Hematopoietic multipotent progenitor cell treated with erythropoietin and hydrocortisone succinate and interleukin-3 and kit ligand, for 6 days (in vitro differentiated cells): ENCODE measurements at regions not wholly inside any gene's neighbourhood (a gene's known extent, or its start where the extent isn't known, plus 50 kb on each side); places are given as distances from the start of the nearest gene placed in this dataset.

Experiments
- DNase-seq: peaks from one replicate; pipeline ENCODE4 v3.0.0-alpha.2; 2015

DNA sequence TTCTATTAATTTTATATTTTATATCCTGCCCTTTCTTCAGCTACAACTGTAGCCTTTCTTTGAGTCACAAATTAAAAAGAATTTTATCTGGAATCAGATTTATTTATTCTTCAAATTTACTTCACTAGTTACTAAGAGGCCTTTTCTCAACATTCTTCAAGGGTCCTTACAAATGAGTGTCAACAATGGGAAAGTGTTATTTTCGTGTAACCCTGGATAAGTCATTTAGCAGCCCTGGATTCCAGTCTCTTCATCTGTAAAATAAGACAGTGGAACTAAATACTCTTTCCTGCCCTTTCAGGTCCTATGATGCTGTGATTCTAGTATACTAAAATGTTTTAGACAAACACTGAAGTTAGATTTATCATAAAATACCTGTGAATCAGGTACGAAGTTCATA is 397.0 kb downstream of the KLF12 start:
- DNase-seq: no peak

DNA sequence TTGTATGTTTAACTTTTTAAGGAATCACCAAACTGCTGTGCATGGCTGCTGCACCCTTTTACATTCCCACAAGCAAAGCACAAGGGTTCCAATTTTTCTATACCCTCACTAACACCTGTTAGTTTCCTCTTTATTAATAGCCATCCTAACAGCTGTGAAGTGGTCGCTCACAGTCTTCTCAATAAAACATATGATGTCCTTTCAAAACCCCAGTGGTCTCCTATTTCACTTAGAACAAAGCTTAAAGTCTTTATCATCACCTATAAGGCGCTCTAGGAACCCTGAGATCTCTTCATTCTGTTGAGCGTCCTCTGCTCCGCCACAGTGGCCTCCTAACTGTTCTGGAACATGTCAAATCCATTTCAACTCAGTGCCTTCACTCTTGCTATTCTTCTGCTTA is 400.5 kb downstream of the KLF12 start:
- no peak for DNase-seq

DNA sequence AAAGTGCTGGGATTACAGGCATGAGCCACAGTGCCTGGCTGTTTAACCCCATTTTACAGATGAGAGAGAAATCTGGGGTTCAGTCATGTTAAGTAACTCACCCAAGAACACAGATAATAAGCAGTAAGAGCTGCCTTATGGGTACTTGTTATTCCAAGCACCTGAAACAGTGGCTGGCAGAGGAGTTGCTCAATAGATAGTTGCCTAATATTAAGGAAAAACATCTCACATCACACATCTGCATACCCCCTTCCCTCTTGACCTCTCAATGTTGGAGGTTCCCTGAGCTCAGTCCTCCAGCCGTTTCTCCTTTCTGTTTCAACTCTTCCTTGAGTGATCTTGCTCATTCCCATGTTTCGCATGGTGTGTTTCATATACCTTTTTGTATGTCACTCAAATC is 401.9 kb downstream of the KLF12 start:
- no peak for DNase-seq

DNA sequence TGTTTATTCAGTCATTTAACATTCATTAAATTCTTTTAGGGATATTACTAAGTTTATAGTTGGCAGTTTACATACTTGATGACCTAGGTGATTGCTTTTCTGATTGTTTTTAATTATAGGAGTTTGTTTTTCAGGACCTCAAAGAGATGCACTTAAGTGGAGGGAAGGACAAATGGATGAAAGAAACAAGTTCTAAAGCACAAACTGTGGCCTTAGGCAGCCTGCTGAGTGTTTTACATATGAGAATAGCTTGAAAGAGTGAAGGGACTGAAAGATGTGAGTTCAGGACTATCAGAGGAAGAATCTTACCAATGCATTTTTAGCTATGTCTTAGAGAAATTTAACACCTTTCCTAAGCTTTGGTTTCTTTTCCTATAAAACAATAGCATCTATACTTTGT is 402.6 kb downstream of the KLF12 start:
- DNase-seq: no peak

DNA sequence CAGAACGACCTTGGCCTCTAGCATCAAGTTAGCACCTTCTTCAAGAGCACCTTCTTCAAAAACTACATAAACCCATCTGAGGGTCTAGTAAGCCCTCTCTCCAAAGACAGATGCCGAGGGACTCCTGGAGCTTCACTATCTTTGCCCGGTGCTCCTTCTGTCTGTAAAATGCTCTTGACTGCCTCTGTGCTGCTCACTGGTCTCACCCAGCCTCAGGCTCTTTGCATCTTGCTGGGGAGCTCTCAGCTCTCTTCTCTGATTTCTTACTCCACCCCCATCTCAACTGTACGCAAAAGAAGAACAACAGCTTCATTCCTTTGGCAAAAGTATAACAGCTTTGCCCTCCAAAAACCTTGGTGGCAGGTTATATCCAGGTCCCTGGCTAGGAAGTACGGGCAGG is 404.2 kb downstream of the KLF12 start:
- DNase-seq: no peak

DNA sequence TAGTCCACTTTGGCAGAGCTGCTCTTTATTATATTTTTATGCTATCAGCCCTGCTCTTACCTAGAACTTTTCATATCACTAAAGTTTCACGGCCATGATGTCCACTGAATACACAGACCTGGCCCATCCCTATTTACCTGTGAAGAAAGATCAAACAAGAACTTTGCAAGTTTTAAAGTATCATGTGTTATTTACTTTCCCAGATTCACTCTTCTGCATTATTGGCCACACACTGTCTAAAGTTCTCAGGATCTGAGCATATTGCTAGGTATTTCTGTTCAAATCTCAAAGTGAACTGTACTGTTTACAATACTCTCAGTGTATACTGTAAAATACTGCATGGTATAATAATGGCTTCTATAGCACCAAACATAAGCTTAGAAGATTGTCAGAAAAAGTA is 405.2 kb downstream of the KLF12 start:
- DNase-seq: no peak

DNA sequence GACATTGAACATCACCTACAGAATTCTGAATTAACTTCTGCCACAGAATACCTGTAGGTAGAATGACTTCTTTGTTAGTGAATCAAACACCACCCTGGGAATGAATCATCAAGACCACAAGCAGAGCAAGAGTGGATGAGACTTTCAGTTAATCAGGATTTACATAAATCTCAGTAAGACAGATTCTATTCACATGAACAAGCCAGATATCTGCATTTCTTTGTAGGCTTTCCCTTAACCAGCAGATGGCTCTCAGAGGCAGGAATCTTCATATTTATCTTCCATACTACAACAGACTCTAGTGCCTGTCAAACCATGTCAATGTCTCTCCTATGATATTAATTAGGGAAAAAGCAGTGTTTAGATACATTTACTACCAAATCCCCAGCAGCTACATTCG is 412.1 kb downstream of the KLF12 start:
- DNase-seq: peak; percentile 3

DNA sequence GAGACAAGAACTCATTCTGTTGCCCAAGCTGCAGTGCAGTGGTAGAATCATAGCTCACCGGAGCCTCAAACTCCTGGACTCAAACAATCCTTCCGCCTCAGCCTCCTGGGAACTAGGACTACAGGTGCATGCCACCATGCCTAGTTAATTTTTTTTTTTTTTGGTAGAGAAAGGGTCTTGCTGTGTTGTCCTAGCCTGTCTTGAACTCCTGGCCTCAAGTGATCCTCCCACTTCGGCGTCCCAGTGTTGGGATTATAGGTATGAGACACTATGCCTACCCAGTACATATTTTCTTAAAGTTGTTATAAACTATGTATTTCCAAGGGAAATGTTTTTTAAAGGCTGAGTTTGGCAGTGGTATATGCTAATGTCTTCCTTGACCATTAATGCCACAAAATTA is 412.6 kb downstream of the KLF12 start:
- DNase-seq: no peak

DNA sequence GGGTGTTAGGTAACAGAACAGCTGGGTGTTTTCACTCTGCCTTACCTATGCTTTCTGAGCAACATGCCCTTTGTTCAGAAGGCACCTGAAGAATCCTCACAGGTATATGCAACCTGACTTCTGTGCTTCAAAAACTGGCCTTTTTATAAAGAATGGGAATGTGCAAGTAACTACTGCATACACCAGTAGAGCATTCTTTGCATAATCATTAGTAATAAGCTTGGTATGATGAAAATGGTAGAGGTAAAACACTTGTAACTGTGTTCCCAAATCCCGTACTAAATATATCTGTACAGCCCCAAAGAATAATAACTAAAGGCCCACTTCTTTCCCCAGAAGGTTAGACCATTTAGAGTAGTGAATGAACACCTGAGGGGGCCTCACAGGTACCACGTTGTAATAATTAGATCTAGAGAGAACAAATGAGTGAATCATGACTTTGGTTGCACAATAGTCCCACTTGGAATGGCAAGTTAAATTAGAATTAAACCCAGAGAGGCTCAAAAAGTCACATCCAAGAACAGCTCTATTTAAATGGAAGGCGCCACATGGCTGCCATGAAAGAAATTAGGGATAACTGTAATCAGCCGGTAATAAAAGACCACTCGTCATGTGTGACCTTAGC is 413.9 kb downstream of the KLF12 start:
- DNase-seq: no peak

DNA sequence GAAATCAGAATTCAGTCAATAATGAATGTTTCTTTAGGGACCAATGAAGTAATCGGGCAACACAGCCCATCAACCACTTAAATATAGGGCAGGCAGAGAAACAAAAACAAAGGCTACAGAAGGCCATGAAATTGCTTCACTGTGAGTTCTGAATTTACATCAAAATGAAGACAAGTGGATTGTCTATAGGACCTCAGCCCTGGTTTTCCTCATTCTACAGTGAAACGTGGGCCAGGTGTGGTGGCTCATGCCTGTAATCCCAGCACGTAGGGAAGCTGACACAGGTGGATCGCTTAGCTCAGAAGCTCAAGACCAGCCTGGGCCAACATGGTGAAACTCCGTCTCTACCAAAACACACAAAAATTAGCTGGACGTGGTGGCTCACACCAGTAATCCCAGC is 416.0 kb downstream of the KLF12 start:
- no peak for DNase-seq

DNA sequence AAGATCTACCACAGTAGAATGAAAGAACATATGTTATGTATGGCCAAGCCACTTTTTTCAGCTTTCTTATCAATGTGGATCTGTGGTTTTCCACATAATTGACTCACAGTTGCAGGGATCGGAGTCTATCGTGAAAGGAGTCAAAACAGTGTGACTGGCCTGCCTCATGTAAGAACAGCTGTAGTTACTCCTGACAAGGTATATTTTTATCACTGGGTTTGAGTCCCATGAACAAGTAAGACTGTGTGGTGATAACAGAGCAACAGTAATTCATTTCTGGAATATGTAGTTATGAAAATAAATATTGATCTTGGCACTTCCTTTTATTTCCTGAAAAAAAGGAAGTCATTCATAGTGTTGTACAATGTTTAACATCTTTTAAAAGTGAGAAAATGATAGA is 416.6 kb downstream of the KLF12 start:
- peak; percentile 63 for DNase-seq

DNA sequence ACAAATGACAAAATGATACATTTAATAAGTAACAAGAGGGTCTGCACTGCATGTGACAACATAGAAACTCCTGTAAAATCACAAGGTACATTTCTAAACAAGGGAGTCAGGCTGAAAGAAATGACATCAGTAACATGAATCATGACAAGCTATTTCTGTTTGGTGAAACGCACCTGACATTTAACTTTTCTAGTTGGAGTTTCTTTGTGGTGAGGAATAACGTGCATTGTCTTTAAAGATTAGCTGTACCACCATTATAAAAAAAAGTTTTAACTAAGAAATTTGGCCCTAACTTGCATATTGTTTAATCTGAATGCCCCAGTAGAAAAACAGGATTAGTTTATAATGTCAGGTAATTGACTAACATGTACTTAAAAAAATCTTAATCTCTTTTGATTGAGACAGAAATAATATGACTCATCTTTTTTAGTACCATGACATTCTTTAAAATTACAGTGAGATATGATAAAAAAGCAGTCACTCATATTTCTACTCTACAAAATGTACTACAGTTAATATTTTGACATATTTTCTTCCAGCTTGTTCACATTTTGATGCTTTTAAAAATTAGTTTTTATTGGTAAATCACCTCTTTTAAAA is 418.2 kb downstream of the KLF12 start:
- no peak for DNase-seq

DNA sequence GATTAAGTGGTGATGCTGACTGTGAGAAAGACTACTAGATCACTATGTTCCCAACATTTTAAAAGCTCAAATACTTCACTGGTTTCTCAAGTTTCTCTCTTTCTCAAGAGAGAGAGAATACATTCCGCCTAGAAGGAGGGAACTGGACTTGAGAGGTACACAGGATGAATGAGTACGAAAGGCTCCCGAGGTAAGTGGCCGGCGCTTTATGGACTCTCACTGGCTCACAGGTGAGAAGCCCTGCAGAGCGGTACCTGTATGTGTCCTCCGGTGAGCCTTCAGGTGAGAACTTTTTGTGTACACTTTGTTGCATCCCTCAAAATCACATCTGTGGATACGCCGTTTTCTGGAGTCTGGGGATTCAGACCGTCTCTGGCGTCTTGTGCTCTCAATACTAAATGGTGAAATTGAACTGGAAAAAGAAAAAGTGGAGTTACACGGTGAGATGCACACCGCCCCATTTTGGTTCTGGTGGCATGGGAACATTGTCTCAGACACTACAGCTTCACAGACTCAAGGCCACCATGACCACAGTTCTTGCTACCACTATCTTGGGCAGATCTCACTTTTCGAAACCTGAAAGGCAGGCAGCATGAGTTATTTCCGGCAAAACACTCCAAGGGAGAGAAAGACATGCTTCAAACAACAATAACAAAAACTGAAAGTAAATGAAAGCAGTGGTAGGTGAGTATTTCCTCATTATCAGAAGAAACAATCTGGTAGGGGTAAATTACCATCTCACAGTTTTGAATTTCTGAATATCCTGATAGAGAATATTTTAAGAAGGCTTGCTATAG is 418.9 kb downstream of the KLF12 start:
- no peak for DNase-seq

DNA sequence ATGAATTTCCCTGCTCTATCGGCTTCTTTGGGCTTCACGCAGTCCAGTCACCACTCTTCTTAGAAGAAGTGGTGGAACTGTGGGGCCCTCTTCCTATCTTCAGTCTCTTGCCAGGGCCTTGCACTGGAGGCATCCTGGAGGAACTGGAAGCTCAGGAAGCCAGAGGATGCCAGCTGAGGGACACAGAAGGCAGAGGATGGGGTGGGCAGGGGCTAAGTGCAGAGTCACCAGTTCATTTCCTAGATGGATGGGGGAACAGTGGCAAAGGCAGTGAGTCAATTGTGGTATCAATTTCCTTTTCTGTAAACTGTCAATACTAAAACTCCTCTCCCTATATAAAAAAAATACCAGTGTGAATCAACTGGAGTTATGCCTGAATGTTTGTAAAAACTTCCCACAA is 419.7 kb downstream of the KLF12 start:
- DNase-seq: no peak

DNA sequence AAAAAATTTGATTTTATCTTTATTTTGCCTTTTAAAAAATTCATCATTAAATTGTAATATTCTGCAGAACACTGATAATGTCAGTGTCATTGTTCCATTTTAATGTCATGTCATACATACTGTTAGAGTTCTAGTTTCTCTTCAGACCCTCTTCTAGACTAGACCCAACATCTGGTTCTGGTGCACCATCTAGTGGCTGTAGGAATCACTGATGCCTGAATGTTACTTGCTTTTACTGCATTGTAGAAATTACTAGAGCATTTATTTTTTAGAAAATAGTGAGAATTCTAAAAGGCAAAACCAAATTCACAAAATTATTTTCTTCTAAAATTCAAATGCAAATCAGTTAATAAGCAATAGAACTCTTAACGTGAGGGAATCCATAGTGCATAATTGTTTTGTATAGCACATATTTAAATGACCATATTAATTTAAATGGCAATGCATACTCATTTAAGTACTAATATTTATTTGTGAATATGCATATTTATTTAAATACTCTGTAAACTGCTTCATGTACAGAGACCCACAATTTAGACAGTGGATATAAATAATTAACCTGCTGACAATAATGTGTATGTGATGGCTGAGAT is 425.7 kb downstream of the KLF12 start:
- DNase-seq: peak; percentile 88

DNA sequence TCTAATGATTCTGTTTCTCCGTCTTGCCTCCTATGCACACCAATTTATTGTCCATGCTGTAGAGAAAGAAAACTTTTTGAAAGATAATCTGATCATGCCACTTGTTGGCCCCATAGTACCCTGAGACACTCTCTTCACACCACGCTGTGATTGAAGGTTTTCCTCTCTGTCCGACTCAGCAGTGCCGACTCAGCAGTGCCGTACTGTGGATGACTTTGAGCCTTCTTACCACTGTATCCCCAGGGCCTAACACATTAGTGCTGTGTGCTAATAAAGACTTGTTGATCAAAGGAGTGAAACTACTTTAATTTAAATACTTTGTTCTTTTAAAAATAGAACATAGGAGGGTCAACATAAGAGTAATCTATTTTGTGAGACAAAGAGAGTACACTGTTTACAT is 429.6 kb downstream of the KLF12 start:
- no peak for DNase-seq

DNA sequence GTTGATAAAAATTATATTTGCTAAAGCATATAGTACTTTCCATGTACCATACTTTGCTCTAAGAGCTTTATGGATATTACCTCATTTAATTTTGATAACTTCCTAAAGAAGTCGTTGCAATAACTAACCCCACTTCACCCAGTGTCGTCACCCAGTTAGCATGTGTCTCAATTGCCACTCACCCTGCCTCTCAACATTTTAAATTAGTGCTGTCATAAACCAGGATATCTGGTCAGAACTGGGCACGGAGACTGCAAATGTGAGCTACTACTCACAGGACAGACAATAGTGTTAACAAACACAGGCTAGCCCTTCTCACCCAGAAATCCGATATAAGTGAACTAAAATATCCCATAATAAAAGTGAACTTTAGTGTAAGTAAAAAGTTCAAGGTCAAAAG is 430.6 kb downstream of the KLF12 start:
- DNase-seq: peak; percentile 4

DNA sequence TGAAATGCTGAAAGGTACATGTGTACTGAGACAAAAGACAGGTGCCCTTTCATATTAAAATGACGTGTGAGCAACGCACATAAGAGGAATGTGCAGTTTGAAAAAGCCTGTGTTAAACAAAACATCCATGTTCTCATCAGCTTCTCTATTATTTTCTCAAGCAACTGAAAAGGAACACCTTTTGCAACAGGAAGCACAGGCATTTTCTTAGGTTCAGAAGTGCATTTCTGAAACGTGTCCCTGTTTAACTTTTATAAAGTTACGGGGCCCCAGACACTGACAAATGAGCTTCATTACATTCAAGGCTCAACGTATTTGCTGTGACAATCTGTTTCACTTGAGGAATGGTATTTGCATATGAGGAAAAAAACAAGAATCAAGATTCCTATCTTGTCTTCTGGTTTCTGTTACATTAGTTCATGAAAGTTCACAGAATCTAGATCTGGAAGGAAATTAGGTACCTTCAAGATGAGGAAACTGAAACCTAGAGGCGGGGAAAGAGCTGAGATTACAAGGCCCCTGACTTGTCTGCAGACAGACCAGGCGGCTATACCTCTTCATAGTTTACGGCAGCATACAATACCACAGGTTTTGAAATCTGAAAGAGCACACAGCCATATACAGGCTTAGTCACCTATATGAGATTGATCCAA is 431.7 kb downstream of the KLF12 start:
- peak; percentile 15 for DNase-seq

DNA sequence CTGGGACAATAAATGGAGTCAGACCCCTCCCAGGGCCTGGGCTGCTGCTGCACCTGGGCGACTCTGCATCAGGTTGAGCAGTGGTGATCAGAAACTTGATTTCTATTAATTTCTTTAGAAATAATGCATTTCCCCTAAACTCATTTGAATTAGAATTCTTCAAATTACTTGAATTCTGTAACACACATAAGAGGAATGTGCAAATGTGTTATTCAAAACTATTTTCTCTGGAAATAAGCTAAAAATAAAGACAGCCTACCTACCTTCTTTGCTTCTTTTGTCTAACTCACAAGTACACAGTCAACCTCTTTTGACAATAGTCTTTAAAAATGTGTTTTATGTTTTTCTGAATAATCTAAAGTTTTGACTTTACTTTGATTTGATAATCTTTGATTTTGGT is 433.0 kb downstream of the KLF12 start:
- no peak for DNase-seq

DNA sequence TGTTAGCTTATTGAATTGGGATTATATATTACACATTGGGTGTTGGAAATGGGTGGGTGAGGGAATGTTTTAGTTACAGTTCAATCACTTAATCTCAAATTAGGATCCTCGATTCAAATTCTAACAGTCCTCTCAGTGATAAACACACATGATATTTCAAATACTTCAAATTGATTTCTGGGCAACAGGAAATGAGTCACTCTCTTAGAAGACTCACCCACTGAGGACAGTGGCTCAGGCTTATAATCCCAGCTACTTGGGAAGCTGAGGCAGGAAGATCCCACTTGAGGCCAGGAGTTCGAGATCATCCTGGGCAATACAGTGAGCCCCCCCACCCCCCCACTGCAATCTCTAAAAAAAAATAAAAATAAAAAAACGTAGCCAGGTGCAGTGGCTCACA is 435.3 kb downstream of the KLF12 start:
- no peak for DNase-seq

DNA sequence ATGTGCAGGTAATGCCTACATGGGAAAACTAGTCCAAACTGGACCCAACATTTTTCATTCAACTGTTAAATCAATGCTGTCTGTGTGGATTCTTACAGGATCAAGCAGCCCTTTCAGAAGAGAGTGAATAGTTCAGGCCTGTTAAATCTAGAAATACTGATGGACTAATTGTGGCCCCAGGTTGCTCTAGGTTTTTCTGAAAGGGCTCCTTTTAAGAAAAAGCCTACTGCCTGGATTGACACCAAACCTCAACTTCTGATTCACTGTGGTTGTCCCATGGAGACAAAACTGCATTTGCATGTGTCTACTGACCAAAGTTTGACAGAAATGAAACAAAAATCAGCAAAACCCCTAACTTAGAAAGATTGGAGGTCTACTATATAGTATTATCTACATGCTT is 437.0 kb downstream of the KLF12 start:
- DNase-seq: no peak

DNA sequence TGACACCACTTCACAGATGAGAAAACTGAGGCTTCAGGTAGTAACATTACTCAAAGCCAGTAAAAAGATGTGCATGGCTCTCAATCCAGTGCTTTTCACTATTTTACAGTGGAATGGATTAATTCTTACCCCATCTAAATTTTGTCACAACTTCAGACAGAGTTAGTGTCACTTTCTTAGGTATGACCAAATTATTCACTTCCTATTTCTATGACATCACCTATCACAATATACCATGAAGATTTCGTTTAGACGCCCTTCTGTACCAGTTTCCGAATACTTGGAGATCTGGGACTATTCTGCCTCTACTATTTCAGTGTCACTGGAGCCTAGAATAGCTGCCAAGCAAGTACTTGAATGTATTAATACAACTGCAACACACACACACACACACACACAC is 437.5 kb downstream of the KLF12 start:
- DNase-seq: no peak

DNA sequence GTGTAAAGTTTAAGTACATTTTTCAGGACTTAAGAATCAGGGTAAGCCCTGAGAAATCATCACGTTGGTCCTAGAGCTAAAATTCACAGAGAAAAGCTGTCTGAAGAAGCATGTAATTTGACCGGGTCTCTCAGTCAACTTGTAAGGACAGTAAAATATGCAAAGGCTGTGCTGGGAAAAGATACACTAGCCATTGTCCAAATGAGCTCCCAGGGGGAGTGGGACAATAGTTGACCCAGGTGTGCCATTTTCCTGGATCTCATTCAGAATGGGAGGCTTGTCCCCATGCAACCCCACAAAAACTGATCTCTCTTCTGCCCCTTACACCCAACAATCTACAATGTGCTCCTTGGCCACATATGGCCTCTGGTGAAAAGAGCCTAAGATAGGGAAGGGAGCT is 437.9 kb downstream of the KLF12 start:
- no peak for DNase-seq

DNA sequence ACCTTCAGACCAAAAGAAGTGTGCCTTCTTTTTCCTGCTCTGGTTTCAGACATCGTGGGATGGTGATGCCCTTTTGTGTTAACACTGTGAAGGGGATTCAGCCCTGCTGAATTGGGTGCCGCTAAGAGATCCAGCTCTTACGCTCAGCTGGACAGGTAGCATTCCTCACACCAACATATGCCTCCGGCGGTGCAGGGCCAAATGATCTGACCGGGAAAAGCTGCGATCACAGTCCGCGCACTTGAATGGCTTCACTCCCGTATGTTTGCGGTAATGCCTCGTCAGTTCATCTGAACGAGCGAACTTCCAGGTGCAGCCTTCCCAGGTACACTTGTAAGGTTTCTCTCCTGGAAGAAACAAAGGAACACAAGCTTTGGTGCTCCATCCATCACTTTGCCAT is 438.9 kb downstream of the KLF12 start:
- DNase-seq: no peak
